SU-DHL-6 (cell line): ENCODE measurements at regions not wholly inside any gene's neighbourhood (a gene's known extent, or its start where the extent isn't known, plus 50 kb on each side); places are given as distances from the start of the nearest gene placed in this dataset.

Source experiments
- H2AFZ ChIP-seq: fragments of 200-600 bp; sonication (generic); 2 replicates; pipeline ENCODE4 v1.6.1; 2014; ENCODE audit warnings: low read depth, mild to moderate bottlenecking, moderate library complexity, mixed read lengths, antibody characterized with exemption, low read length; ENCODE audit not compliant: severe bottlenecking
- H3F3A ChIP-seq: fragments of 200-600 bp; shearing (Covaris generic); 2 replicates; pipeline ENCODE4 v1.6.0; 2016; ENCODE audit warnings: antibody characterized with exemption, mild to moderate bottlenecking; ENCODE audit not compliant: insufficient read depth
- H3K27ac ChIP-seq: fragments of 200-600 bp; sonication (generic); 2 replicates; pipeline ENCODE4 v1.5.1; 2016; ENCODE audit warnings: low read depth, mild to moderate bottlenecking, low read length, moderate library complexity, mixed read lengths
- H3K27me3 ChIP-seq: fragments of 200-600 bp; sonication (generic), shearing (Covaris generic); 2 replicates; pipeline ENCODE4 v1.6.0; 2014; ENCODE audit warnings: mild to moderate bottlenecking, low read length
- H3K36me3 ChIP-seq: fragments of 200-600 bp; sonication (generic); 2 replicates; pipeline ENCODE4 v1.6.1; 2014; ENCODE audit warnings: mild to moderate bottlenecking, low read length, mixed read lengths
- H3K4me2 ChIP-seq: fragments of 300-600, 200-600 bp; shearing (Covaris generic), sonication (generic); 2 replicates; pipeline ENCODE4 v1.6.0; 2014; ENCODE audit warnings: low read length, low read depth, mild to moderate bottlenecking; ENCODE audit not compliant: poor library complexity, severe bottlenecking
- H3K4me3 ChIP-seq: fragments of 200-600 bp; sonication (generic); 2 replicates; pipeline ENCODE4 v1.5.1; 2014; ENCODE audit warnings: antibody characterized with exemption, low read length, mild to moderate bottlenecking, mixed read lengths; ENCODE audit not compliant: insufficient read depth, poor library complexity, severe bottlenecking
- H3K79me2 ChIP-seq: fragments of 200-600 bp; sonication (generic); 2 replicates; pipeline ENCODE4 v1.6.1; 2014; ENCODE audit warnings: mild to moderate bottlenecking, low read length, moderate library complexity; ENCODE audit not compliant: insufficient read depth
- H3K9ac ChIP-seq: fragments of 200-600 bp; sonication (generic); 2 replicates; pipeline ENCODE4 v1.7.0; 2014; ENCODE audit warnings: mild to moderate bottlenecking, low read length
- H3K9me2 ChIP-seq: fragments of 200-600 bp; sonication (generic); replicated peaks from 2 replicates; pipeline ENCODE4 v1.6.1; 2014; ENCODE audit warnings: low read length; ENCODE audit not compliant: insufficient read depth
- H3K9me3 ChIP-seq: fragments of 200-600 bp; sonication (generic); 2 replicates; pipeline ENCODE4 v1.6.1; 2014; ENCODE audit warnings: low read length, mixed read lengths; ENCODE audit not compliant: insufficient read depth
- H4K20me1 ChIP-seq: fragments of 200-600 bp; sonication (generic); 2 replicates; pipeline ENCODE4 v1.6.1; 2014; ENCODE audit warnings: low read depth, mild to moderate bottlenecking, antibody characterized with exemption, low read length, moderate library complexity, mixed read lengths
- CTCF ChIP-seq: fragments of 200-600 bp; sonication (generic); IDR thresholded peaks from one replicate; pipeline ENCODE4 v1.5.1; 2017; ENCODE audit warnings: antibody characterized with exemption, mild to moderate bottlenecking, low read length, moderate library complexity; ENCODE audit not compliant: insufficient read depth, poor library complexity, severe bottlenecking
- EZH2phosphoT487 ChIP-seq: fragments of 200-600 bp; sonication (generic), shearing (Covaris generic); conservative IDR thresholded peaks from 2 replicates; pipeline ENCODE4 v1.6.1; 2018; ENCODE audit warnings: mild to moderate bottlenecking, antibody characterized with exemption, low read length, moderate library complexity, mixed read lengths

- H3K4me2 ChIP-seq: no peak overlapping the region
- TF ChIP-seq CTCF (no peak), EZH2phosphoT487 (no peak)
- no peak overlapping the region for H3K4me3 ChIP-seq
- H4K20me1 ChIP-seq: no peaks in the 10 kb centered on the region
- no peaks in the 10 kb centered on the region for H3F3A ChIP-seq
- H3K9ac ChIP-seq: no peak overlapping the region
- no peaks in the 10 kb centered on the region for H3K36me3 ChIP-seq
- H3K27me3 ChIP-seq: no peaks in the 10 kb centered on the region
- H2AFZ ChIP-seq: no peak overlapping the region
- no peaks in the 10 kb centered on the region for H3K9me2 ChIP-seq
- H3K79me2 ChIP-seq: no peaks in the 10 kb centered on the region
- no peaks in the 10 kb centered on the region for H3K9me3 ChIP-seq
- H3K27ac ChIP-seq: no peak overlapping the region
Observed at GRCh38 chr2:236714080-236714479, 144.5 kb downstream of the ACKR3 start.

GRCh38 chr2:236715077-236715476 lies 145.5 kb downstream of the ACKR3 start:
- Histone ChIP-seq H3K9ac (no peak overlapping the region), H3K4me3 (no peak overlapping the region), H3F3A (no peaks in the 10 kb centered on the region), H3K36me3 (no peaks in the 10 kb centered on the region), H3K9me2 (no peaks in the 10 kb centered on the region), H4K20me1 (no peaks in the 10 kb centered on the region), H2AFZ (no peak overlapping the region), H3K27me3 (no peaks in the 10 kb centered on the region), H3K4me2 (no peak overlapping the region), H3K27ac (no peak overlapping the region), H3K9me3 (no peaks in the 10 kb centered on the region), H3K79me2 (no peaks in the 10 kb centered on the region)
- TF ChIP-seq CTCF: no peak
- no peak for TF ChIP-seq EZH2phosphoT487

- Histone ChIP-seq H3K4me2 (no peak overlapping the region), H3K36me3 (no peaks in the 10 kb centered on the region), H3K9me2 (no peaks in the 10 kb centered on the region), H3F3A (no peaks in the 10 kb centered on the region), H3K4me3 (no peak overlapping the region), H3K27me3 (no peaks in the 10 kb centered on the region), H2AFZ (no peak overlapping the region), H3K27ac (no peak overlapping the region), H3K79me2 (no peaks in the 10 kb centered on the region), H3K9ac (no peak overlapping the region), H4K20me1 (no peaks in the 10 kb centered on the region), H3K9me3 (no peaks in the 10 kb centered on the region)
- TF ChIP-seq CTCF: no peak
- no peak for TF ChIP-seq EZH2phosphoT487
Observed at GRCh38 chr2:236715491-236715961, 145.9 kb downstream of the ACKR3 start.
